Brain microvascular endothelial cell (primary cell): ENCODE measurements at regions not wholly inside any gene's neighbourhood (a gene's known extent, or its start where the extent isn't known, plus 50 kb on each side); places are given as distances from the start of the nearest gene placed in this dataset.

Experiments
- DNase-seq: peaks from one replicate; pipeline ENCODE4 v3.0.0-alpha.2; 2020
- H3K27ac ChIP-seq: fragments of 250-450 bp; sonication (Bioruptor Pico); 2 replicates; pipeline ENCODE4 v1.5.1; 2020; ENCODE audit warnings: mild to moderate bottlenecking, moderate library complexity
- H3K27me3 ChIP-seq: fragments of 250-450 bp; sonication (Bioruptor Pico); replicated peaks from 2 replicates; pipeline ENCODE4 v1.5.1; 2020; ENCODE audit warnings: mild to moderate bottlenecking
- H3K36me3 ChIP-seq: fragments of 250-450 bp; sonication (Bioruptor Pico); replicated peaks from 2 replicates; pipeline ENCODE4 v1.5.1; 2020; ENCODE audit warnings: mild to moderate bottlenecking
- H3K4me3 ChIP-seq: 2 replicates; pipeline ENCODE4 v1.5.1; 2011; ENCODE audit warnings: low read depth, mild to moderate bottlenecking, control low read depth, low read length, moderate library complexity
- CTCF ChIP-seq: IDR thresholded peaks from 2 replicates; pipeline ENCODE4 v1.5.1; 2011; ENCODE audit warnings: low read depth, mild to moderate bottlenecking, moderate library complexity, low read length, control low read depth, inconsistent platforms; ENCODE audit errors: missing control alignments
- in situ Hi-C: cut with HindIII; loops from 2 replicates; pipeline ENCODE4 v1.10.0; 2017; ENCODE audit warnings: low sequenced_read_pairs, low pct_ligation_motif_present

- Histone ChIP-seq H3K36me3 (no peaks in the 10 kb centered on the region), H3K27me3 (no peaks in the 10 kb centered on the region), H3K4me3 (no peak overlapping the region), H3K27ac (no peak overlapping the region)
- in situ Hi-C loops = no loop called here
- TF ChIP-seq CTCF = no peak
- DNase-seq = no peak
Measured at GRCh38 chr7:13027321-13027720, 339.9 kb downstream of the ARL4A start.

- no peak overlapping the region for H3K4me3 ChIP-seq
- no peak for TF ChIP-seq CTCF
- no peaks in the 10 kb centered on the region for H3K36me3 ChIP-seq
- no peaks in the 10 kb centered on the region for H3K27me3 ChIP-seq
- H3K27ac ChIP-seq = no peak overlapping the region
- DNase-seq = no peak
- in situ Hi-C loops = no loop called here
Measured at GRCh38 chr7:13028036-13028824, 340.8 kb downstream of the ARL4A start.

- Histone ChIP-seq H3K27ac (no peak overlapping the region), H3K36me3 (no peaks in the 10 kb centered on the region), H3K4me3 (no peak overlapping the region), H3K27me3 (no peaks in the 10 kb centered on the region)
- in situ Hi-C loops = no loop called here
- no peak for DNase-seq
- no peak for TF ChIP-seq CTCF
Measured at GRCh38 chr7:13028825-13029099, 341.3 kb downstream of the ARL4A start.

DNA sequence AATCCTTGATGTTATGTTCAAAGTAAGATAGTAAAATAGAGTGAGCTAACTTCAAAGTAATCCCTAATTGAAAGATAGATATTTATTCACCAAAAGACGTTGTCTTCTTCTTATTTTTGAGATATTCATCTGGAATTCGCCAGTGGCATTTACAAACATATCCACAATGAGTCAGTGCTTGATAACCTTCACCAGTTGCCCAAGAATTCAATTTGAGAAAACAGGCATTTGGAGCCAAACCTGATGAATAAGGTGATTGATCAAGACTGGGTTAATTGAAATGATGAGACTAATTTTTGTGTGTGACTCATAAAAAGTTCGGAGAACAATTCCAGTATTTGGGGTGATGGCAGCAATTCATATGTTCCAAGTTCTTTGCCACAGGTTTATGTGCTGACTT lies 344.0 kb downstream of the ARL4A start:
- Histone ChIP-seq H3K4me3 (no peak overlapping the region), H3K36me3 (no peaks in the 10 kb centered on the region), H3K27me3 (no peaks in the 10 kb centered on the region), H3K27ac (no peak overlapping the region)
- no peak for DNase-seq
- in situ Hi-C loops = no loop called here
- TF ChIP-seq CTCF = no peak

GRCh38 chr7:13032084-13032483 lies 344.7 kb downstream of the ARL4A start:
- TF ChIP-seq CTCF = no peak

DNA sequence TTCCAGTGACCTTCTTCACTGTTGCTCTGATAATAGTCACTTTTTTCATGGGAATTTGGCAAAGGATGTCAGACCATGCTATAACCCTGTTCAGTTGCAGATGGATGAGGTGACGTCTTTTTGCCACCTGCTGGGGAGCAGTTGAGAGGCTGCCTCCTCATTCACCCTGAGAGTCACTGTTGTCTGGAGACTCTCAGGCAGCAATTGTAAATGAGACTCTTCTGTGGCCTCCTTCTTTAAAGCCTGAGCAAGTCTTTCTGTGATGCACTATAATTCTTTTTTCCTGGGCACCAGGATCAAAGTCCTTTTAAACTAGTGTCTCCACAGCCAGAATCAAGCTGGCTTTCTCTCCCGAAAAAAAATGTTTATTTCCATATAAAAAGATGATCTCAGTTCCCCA lies 345.1 kb downstream of the ARL4A start:
- Histone ChIP-seq H3K4me3 (no peak overlapping the region), H3K36me3 (no peaks in the 10 kb centered on the region), H3K27ac (no peak overlapping the region), H3K27me3 (no peaks in the 10 kb centered on the region)
- no peak for TF ChIP-seq CTCF
- in situ Hi-C loops = no loop called here
- DNase-seq = no peak

More at GRCh38 chr7:13032084-13032483, 344.7 kb downstream of the ARL4A start:
- Histone ChIP-seq H3K36me3 (no peaks in the 10 kb centered on the region), H3K4me3 (no peak overlapping the region), H3K27me3 (no peaks in the 10 kb centered on the region), H3K27ac (no peak overlapping the region)
- in situ Hi-C loops = no loop called here
- DNase-seq = no peak
